Sigmoid colon (tissue), 4 donors: ENCODE measurements at regions not wholly inside any gene's neighbourhood (a gene's known extent, or its start where the extent isn't known, plus 50 kb on each side); places are given as distances from the start of the nearest gene placed in this dataset.

Experiments used
- CTCF ChIP-seq, 4 experiments: fragments of 450-650 bp in 3 of 4; fragments of 200-600 bp in 1 of 4; IDR thresholded peaks; one replicate each; pipeline ENCODE4 v1.5.1; 2016 to 2019; ENCODE audit warnings: antibody characterized with exemption in 4 of 4, mild to moderate bottlenecking in 3 of 4, moderate library complexity in 2 of 4
- EP300 ChIP-seq, 4 donors: sonication (generic); formaldehyde crosslinking; IDR thresholded peaks; one replicate each; pipeline ENCODE4 v1.6.1; 2017; ENCODE audit warnings: antibody characterized with exemption in 4 of 4
- POLR2A ChIP-seq, 2 donors: fragments of 450-650 bp; IDR thresholded peaks; one replicate each; pipeline ENCODE4 v1.6.1; 2016; ENCODE audit warnings: antibody characterized with exemption in 2 of 2, mild to moderate bottlenecking in 2 of 2, moderate library complexity in 2 of 2
- POLR2AphosphoS5 ChIP-seq, 4 donors: sonication (generic); formaldehyde crosslinking; IDR thresholded peaks; one replicate each; pipeline ENCODE4 v1.6.1; 2017; ENCODE audit warnings: antibody characterized with exemption in 4 of 4

GRCh38 chr19:30152510-30153291 is 210.7 kb downstream of the URI1 start:
- TF ChIP-seq POLR2A (IDR thresholded peaks at IDR 0.05) (no peak), CTCF (IDR thresholded peaks at IDR 0.05) (no peak), EP300 (IDR thresholded peaks at IDR 0.05) (no peak), POLR2AphosphoS5 (IDR thresholded peaks at IDR 0.05) (no peak)
